Stomach (tissue), 8 donors: ENCODE measurements at regions not wholly inside any gene's neighbourhood (a gene's known extent, or its start where the extent isn't known, plus 50 kb on each side); places are given as distances from the start of the nearest gene placed in this dataset.

Experiments
- DNase-seq, 2 donors: peaks; one replicate each; pipeline versions ENCODE4 v3.0.0 to v3.0.0-alpha.2; 2013 to 2019
- H3K27ac ChIP-seq, 5 donors: fragments of 200-600 bp in 4 of 5; sonication (generic) in 4 of 5; one replicate each; pipeline ENCODE4 v1.5.1; 2013 to 2019; ENCODE audit warnings: mild to moderate bottlenecking in 1 of 5, moderate library complexity in 1 of 5
- H3K27me3 ChIP-seq, 3 donors: fragments of 200-600 bp; sonication (generic); one replicate each; pipeline ENCODE4 v1.5.1; 2017 to 2019; ENCODE audit warnings: mixed run types in 1 of 3
- H3K36me3 ChIP-seq, 4 donors: fragments of 200-600 bp; sonication (generic); 1 replicate in 3 of 4; 2 replicates in 1 of 4; pipeline ENCODE4 v1.5.1; 2016 to 2019
- H3K4me1 ChIP-seq, 4 donors: fragments of 200-600 bp; sonication (generic); one replicate each; pipeline ENCODE4 v1.5.1; 2016 to 2019
- H3K4me3 ChIP-seq, 4 donors: fragments of 200-600 bp; sonication (generic) in 3 of 4; one replicate each; pipeline ENCODE4 v1.5.1; 2016 to 2019; ENCODE audit warnings: mild to moderate bottlenecking in 1 of 4
- H3K9me3 ChIP-seq, 4 donors: fragments of 200-600 bp; sonication (generic); one replicate each; pipeline ENCODE4 v1.5.1; 2016 to 2019
- CTCF ChIP-seq, 7 experiments: fragments of 450-650 bp in 4 of 7; fragments of 200-600 bp in 3 of 7; sonication (generic) in 3 of 7; IDR thresholded peaks; one replicate each; pipeline ENCODE4 v1.5.1; 2016 to 2019; ENCODE audit warnings: antibody characterized with exemption in 7 of 7, control low read depth in 2 of 7, mild to moderate bottlenecking in 1 of 7
- EP300 ChIP-seq: sonication (generic); formaldehyde crosslinking; IDR thresholded peaks from one replicate; pipeline ENCODE4 v1.6.1; 2017; ENCODE audit warnings: antibody characterized with exemption
- POLR2A ChIP-seq, 4 donors: fragments of 450-650 bp; IDR thresholded peaks; one replicate each; pipeline ENCODE4 v1.6.1; 2016; ENCODE audit warnings: antibody characterized with exemption in 4 of 4, control low read depth in 2 of 4, mild to moderate bottlenecking in 1 of 4, moderate library complexity in 1 of 4
- POLR2AphosphoS5 ChIP-seq, 3 donors: sonication (generic); formaldehyde crosslinking; IDR thresholded peaks; one replicate each; pipeline ENCODE4 v1.6.1; 2016; ENCODE audit warnings: antibody characterized with exemption in 3 of 3
- WGBS, 5 donors: extraction: QIAGEN DNeasy Blood & Tissue Kit in 3 of 5; methylation state at CpG; one replicate each; pipeline versions ENCODE4 v1.1.5 to v1.1.7; 2013 to 2018; 5-methylcytosine and 5-hydroxymethylcytosine counted together
- intact Hi-C: fragments of 100-400 bp; cut with DNase I; formaldehyde crosslinking; loops from one replicate; pipeline ENCODE4 v1.15.1; 2023; ENCODE audit warnings: low total_unique reads
- donor health status: healthy with polysubstance abuse.
- donor health status: Bipolar disorder and iron deficiency.
- donor health status: healthy.

- H3K9me3 ChIP-seq, result no peaks in the 10 kb centered on the region
- TF ChIP-seq POLR2A (IDR thresholded peaks at IDR 0.05) (no peak), EP300 (no peak), CTCF (IDR thresholded peaks at IDR 0.05) (no peak)
- intact Hi-C loops, result no loop called here
- no peaks in the 10 kb centered on the region for H3K36me3 ChIP-seq
- no peak overlapping the region for H3K27ac ChIP-seq
- no peaks in the 10 kb centered on the region for H3K27me3 ChIP-seq
- H3K4me3 ChIP-seq, result no peak overlapping the region
- DNase-seq, result no peak
- peaks cover 0 to 17% (median 4%) of the 10 kb centered on the region in 4 donors for H3K4me1 ChIP-seq
- WGBS, 5 donors, result 91 to 95% (median 92%) methylated on average over 4 of the region's 4 CpGs
Measured at GRCh38 chr2:144579556-144579955, 59.6 kb upstream of the ZEB2 start.

GRCh38 chr2:144578099-144578498 lies 58.2 kb upstream of the ZEB2 start:
- DNase-seq, result no peak
- no peak overlapping the region for H3K27ac ChIP-seq
- intact Hi-C loops, result no loop called here
- H3K36me3 ChIP-seq, result no peaks in the 10 kb centered on the region
- 71 to 80% (median 74%) methylated on average over 3 of the region's 3 CpGs for WGBS, 5 donors
- no peaks in the 10 kb centered on the region for H3K9me3 ChIP-seq
- H3K27me3 ChIP-seq, result no peaks in the 10 kb centered on the region
- H3K4me3 ChIP-seq, result no peak overlapping the region
- H3K4me1 ChIP-seq, result peaks cover 0 to 15% (median 4%) of the 10 kb centered on the region in 4 donors
- no peak for TF ChIP-seq EP300
- no peak for TF ChIP-seq POLR2A (IDR thresholded peaks at IDR 0.05)
- TF ChIP-seq CTCF (IDR thresholded peaks at IDR 0.05), result no peak
- no peak for TF ChIP-seq POLR2AphosphoS5 (IDR thresholded peaks at IDR 0.05)

GRCh38 chr2:144572977-144573376 lies 53.1 kb upstream of the ZEB2 start:
- Histone ChIP-seq H3K27me3 (no peaks in the 10 kb centered on the region), H3K4me3 (no peak overlapping the region), H3K36me3 (no peaks in the 10 kb centered on the region), H3K9me3 (no peaks in the 10 kb centered on the region), H3K4me1 (no peaks in the 10 kb centered on the region), H3K27ac (no peak overlapping the region)
- no peak for DNase-seq
- TF ChIP-seq CTCF (IDR thresholded peaks at IDR 0.05) (no peak), POLR2AphosphoS5 (IDR thresholded peaks at IDR 0.05) (no peak), EP300 (no peak), POLR2A (IDR thresholded peaks at IDR 0.05) (no peak)
- intact Hi-C loops, result no loop called here

GRCh38 chr2:144571770-144572169 lies 51.9 kb upstream of the ZEB2 start:
- Histone ChIP-seq H3K4me3 (no peak overlapping the region), H3K9me3 (no peaks in the 10 kb centered on the region), H3K27ac (no peak overlapping the region), H3K36me3 (no peaks in the 10 kb centered on the region), H3K4me1 (no peaks in the 10 kb centered on the region), H3K27me3 (no peaks in the 10 kb centered on the region)
- intact Hi-C loops, result no loop called here
- DNase-seq, result no peak
- TF ChIP-seq POLR2AphosphoS5 (IDR thresholded peaks at IDR 0.05) (no peak), POLR2A (IDR thresholded peaks at IDR 0.05) (no peak), EP300 (no peak), CTCF (IDR thresholded peaks at IDR 0.05) (no peak)
- 44 to 96% (median 94%) methylated on average over 1 of the region's 1 CpG for WGBS, 5 donors
